ENCODE measurements at regions not wholly inside any gene's neighbourhood (a gene's known extent, or its start where the extent isn't known, plus 50 kb on each side); places are given as distances from the start of the nearest gene placed in this dataset.

DNA sequence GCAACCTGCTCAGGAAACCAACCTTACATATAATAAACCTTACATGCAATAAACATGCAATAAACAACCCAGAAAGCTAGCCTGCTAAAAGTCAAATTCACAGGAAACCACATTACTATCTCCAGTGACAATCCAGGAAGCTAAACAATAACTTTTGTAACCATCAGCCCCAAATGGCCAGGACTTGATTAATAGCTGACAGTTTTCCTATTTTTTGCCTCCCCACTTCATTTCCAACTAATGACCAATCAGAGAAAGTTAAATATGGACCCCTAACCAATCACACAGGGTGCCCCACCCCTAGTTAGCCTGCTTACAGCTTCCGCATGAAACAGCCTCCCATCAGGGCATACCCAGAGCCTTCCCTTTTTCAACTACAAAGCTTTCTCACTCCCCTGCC is 152.2 kb upstream of the LMNTD1 start:
- TF ChIP-seq, protein P1, sequence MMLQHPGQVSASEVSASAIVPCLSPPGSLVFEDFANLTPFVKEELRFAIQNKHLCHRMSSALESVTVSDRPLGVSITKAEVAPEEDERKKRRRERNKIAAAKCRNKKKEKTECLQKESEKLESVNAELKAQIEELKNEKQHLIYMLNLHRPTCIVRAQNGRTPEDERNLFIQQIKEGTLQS (IDR thresholded peaks at IDR 0.05): no peak
- TF ChIP-seq, protein P2, sequence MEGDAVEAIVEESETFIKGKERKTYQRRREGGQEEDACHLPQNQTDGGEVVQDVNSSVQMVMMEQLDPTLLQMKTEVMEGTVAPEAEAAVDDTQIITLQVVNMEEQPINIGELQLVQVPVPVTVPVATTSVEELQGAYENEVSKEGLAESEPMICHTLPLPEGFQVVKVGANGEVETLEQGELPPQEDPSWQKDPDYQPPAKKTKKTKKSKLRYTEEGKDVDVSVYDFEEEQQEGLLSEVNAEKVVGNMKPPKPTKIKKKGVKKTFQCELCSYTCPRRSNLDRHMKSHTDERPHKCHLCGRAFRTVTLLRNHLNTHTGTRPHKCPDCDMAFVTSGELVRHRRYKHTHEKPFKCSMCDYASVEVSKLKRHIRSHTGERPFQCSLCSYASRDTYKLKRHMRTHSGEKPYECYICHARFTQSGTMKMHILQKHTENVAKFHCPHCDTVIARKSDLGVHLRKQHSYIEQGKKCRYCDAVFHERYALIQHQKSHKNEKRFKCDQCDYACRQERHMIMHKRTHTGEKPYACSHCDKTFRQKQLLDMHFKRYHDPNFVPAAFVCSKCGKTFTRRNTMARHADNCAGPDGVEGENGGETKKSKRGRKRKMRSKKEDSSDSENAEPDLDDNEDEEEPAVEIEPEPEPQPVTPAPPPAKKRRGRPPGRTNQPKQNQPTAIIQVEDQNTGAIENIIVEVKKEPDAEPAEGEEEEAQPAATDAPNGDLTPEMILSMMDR (IDR thresholded peaks at IDR 0.05; ENCODE audit: low read depth, low read length, missing input control): no peak
- TF ChIP-seq YY1 (IDR thresholded peaks at IDR 0.05): no peak
- no peak for TF ChIP-seq SP1 (IDR thresholded peaks at IDR 0.05)

Measured in liver (tissue), 3 donors.